ENCODE measurements at regions not wholly inside any gene's neighbourhood (a gene's known extent, or its start where the extent isn't known, plus 50 kb on each side); places are given as distances from the start of the nearest gene placed in this dataset.

DNA sequence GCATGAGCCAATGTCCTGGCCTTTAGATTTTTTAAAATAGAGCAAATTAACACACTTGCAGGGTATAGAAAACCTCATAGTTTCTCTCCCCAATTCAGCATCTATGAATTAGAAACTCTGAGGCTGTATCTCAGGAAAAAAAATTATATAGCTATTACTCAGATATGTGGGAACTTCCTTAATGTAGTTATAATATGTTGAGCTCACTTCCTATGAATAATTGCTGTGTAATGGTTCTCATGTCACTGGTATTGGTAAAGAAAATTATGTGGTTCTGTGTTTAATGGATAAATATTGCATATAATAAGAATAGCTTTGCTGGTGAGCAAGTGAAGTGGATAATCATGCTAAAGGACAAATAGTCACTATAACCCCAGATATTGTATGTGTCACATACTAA is 2019.8 kb downstream of the NCAM2 start:
- no peak for TF ChIP-seq EZH2phosphoT487 (IDR thresholded peaks at IDR 0.05)
- TF ChIP-seq, protein P1, sequence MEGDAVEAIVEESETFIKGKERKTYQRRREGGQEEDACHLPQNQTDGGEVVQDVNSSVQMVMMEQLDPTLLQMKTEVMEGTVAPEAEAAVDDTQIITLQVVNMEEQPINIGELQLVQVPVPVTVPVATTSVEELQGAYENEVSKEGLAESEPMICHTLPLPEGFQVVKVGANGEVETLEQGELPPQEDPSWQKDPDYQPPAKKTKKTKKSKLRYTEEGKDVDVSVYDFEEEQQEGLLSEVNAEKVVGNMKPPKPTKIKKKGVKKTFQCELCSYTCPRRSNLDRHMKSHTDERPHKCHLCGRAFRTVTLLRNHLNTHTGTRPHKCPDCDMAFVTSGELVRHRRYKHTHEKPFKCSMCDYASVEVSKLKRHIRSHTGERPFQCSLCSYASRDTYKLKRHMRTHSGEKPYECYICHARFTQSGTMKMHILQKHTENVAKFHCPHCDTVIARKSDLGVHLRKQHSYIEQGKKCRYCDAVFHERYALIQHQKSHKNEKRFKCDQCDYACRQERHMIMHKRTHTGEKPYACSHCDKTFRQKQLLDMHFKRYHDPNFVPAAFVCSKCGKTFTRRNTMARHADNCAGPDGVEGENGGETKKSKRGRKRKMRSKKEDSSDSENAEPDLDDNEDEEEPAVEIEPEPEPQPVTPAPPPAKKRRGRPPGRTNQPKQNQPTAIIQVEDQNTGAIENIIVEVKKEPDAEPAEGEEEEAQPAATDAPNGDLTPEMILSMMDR (IDR thresholded peaks at IDR 0.05) = no peak

All from neural progenitor cell (in vitro differentiated cells).